GM21423 (cell line): ENCODE measurements at regions not wholly inside any gene's neighbourhood (a gene's known extent, or its start where the extent isn't known, plus 50 kb on each side); places are given as distances from the start of the nearest gene placed in this dataset.
A peak's percentile ranks its signal among the peaks of the same experiment; 100 is the strongest.

Source experiments
- ATAC-seq: cut with Tn5 transposase; IDR thresholded peaks from one replicate; pipeline ENCODE4 v1.9.1; 2021; ENCODE audit warnings: mild to moderate bottlenecking, moderate library complexity; ENCODE audit not compliant: unreplicated experiment

DNA sequence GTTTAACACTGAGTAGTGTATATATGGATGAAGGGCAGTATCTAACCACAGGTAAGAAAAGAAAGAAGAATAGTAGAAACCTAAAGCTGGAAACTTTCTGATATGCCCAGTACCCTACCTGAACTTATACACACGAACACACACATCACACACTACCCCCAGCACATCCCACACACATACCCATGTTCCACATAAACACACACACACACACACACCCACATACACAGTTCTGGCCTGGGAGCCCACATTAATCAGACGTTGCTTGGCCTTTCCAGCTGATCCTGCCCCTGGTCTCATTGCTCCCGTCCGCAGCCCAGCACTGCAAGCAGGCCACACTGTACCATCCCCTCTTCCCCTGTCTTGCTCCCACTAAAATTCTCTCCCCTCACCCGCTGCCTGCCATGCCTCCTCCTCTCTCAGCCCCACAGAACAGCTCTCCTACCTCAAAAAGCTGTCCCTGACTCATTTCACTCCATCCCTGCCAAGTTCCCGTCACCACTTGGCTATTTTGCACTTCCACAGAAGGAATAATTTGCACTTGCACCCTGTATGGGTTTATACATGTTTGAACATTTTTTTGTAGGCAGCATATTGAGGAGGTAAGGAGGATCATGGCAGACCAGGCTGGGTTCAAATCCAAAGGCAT lies 185.8 kb upstream of the PPP2R3A start:
- no peak for ATAC-seq

DNA sequence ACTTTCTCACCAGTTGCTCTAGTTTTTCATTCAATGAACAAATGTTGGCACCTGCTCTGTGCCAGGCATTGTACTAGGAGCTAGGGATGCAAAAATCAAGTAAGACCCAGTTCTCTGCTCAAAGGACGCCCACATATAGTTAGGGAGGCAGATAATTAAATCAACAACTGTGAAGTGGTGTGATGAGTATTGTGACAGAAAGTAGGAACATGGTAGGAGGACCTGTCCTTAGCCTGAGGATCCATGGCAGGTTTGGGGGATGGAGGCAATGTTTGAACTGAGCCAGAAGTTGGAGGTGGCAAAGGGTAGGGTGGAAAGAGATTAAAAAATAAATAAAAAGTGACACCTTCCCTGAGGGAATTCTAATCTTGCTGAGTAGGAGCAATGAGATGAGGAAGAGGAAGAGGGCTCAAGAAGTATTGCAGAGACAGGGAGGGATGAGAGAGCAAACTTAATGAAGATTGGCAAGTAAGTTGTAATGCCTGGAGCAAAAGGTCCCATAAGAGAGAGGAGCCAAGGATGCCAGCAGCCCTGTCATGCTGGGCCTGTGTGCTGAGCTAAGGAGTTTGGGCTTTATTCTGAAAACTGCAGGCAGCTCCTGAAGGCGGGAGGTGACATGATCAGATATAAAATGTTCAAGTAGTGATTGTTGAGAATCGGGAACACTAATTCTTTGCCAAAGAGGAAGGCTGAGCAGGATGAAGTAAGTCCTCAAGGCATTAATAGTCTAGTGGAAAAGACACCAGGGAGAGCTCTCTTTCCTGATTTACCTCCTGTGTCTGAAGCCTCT lies 184.3 kb upstream of the PPP2R3A start:
- no peak for ATAC-seq

GRCh38 chr3:135784557-135784956 lies 181.0 kb upstream of the PPP2R3A start:
- peak; percentile 86 for ATAC-seq

DNA sequence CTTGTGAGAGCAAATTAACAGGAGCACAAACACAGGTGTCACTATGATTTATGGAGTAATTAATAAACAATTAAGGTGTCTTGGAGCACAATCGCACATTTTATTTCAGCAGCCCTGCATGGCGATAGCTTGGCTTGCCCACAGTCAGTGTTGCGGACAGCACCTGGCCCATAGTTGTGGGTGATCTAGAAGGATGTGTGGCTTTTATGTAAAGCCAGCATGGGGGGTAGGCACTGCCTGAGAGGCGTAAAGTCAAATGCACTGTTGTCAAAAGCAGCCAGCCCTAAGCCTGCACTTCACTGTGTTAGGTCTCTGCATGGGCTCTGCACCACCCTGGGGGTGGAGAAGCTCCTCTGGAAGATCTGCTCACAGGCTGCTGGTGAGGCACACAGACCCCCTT lies 177.4 kb upstream of the PPP2R3A start:
- no peak for ATAC-seq

- ATAC-seq = no peak
These were observed 176.6 kb upstream of the PPP2R3A start for GRCh38 chr3:135788978-135789377.

DNA sequence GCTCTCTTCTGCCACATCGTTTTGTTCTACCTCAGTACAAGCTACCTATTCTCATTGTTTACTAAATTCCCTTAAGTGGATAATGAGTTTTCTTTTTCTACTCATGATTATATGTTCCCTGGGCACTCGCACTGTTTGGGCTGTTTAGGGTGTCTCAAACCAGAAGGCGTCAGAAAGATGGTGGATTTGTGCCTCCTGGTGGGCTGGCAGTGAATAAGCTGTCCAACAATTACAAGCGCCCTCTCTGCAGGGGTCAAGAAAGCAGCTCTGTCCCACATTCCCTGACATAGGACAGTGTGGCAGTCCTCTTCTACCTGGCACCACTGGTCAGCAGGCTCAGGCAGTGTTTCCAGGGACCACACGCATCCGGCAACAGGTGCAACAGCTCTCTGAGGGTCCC lies 173.4 kb upstream of the PPP2R3A start:
- ATAC-seq = no peak

DNA sequence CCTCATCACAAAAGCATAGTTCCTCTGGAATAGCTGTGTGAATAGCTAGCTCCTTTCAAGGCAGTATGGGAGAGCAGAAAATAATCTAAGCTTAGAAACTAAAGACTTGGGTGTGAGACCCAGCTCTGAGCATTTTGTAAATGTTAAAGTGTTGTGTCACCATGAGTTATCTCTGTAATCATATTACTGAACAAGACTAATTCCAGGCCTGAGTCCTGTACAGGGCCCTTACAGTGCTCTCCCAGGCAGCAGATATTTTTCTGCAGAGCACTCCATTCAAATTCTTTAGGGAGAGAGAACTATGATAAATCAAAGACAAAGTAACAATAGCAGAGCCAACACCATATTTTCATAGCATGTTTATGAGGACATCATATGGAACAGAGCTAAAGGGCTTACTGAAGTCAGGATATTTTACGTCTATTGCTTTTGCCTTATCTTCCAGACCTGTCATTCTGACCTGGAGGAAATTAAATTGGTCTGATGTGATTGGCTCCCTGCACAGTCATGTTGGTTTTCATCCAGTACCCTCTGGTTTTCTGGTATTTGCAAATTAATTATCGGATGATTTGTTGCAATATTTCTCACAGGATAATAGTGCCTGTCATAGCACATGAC lies 172.6 kb upstream of the PPP2R3A start:
- no peak for ATAC-seq

- ATAC-seq = no peak
These were observed 165.4 kb upstream of the PPP2R3A start for GRCh38 chr3:135800071-135800549.

DNA sequence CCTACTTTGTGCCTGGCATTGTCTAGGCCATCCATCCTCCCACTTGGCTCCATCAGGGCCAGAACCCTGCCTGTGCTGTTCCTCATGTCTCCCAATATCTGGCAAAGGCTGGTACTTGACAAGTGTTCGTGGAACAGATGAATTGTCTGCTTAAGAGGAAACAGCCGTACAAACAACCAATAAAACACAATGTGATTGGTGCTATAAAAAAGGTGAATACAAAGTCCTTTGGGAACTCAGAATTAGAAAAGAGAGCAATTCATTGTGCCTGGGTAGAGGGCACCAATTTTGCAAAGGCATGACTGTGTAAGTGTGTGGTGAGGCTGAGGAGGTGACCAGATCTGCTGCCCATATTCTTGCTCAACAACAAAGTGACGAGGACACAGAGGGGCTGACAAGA lies 164.5 kb upstream of the PPP2R3A start:
- ATAC-seq = no peak

- ATAC-seq = no peak
These were observed 163.4 kb upstream of the PPP2R3A start for GRCh38 chr3:135802171-135802570.

GRCh38 chr3:135803028-135803692 lies 162.4 kb upstream of the PPP2R3A start:
- ATAC-seq = no peak

GRCh38 chr3:135805752-135806151 lies 159.8 kb upstream of the PPP2R3A start:
- no peak for ATAC-seq

DNA sequence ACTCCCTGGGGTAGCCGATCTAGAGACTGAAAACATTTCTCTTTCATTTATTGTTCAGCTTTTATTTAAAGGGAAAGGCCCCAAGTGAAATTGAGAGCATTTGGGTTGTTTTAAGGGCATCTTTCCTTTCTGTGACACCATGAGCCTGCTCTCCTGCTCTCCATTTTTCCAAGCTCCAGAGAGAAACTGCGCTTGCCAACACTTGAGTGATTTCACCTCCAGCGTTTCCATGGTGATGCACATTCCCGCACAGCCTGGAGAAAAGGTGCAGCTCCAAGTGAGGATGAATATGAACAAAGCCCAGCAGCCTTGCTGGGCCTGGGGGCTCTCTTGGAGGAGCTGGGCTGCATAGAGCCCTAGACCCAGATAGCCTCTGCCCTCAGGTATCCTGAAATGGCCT lies 159.2 kb upstream of the PPP2R3A start:
- no peak for ATAC-seq

- ATAC-seq = no peak
These were observed 157.6 kb upstream of the PPP2R3A start for GRCh38 chr3:135807879-135808278.

DNA sequence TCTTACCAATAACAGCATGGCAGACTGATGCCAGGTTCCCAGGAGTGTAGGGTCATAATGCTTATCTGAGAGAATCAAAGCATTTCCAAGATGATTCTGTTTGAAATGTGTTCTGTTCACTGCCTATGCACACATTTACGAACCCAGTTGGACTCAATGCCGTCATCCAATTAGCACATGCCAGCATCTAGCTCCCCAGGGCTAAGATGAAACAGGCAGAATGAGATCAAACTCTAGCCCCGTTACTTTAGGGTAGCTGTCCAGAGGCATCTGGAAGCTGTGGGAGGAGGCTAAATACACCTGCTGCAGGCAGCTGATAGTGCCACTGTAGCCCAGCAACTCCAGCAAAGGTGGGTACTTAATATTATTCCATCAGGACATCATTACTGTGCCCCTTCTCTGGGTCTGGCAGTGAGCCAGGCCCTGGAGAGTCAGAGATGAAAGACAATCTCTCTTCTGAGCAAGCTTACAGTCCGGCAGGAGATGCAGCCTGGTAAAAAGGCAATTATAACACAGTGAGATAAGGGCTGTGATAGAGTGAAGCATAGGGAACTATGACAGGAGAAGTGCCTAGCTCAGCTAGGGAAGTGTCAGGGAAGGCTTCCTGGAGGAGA lies 156.4 kb upstream of the PPP2R3A start:
- ATAC-seq = no peak

DNA sequence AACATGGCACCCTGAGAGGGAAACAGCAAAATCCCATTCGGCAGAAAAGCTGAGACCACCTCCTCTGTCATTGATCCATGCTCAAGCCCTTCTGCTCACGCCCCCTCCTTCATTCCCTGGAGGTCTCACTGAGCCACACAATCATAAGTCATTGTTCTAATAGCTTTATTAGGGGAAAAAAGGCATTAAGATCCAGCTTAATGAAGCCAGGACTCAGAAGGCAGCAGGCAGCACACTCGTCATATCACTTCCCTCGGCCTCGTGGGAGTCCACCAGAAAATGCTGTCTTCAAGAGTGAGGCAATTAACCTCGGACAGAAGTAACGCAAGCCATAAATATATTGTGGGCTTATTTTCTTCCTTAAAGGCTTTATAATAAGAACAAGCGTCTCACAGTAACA lies 153.9 kb upstream of the PPP2R3A start:
- no peak for ATAC-seq

GRCh38 chr3:135812057-135812456 lies 153.5 kb upstream of the PPP2R3A start:
- ATAC-seq = no peak

DNA sequence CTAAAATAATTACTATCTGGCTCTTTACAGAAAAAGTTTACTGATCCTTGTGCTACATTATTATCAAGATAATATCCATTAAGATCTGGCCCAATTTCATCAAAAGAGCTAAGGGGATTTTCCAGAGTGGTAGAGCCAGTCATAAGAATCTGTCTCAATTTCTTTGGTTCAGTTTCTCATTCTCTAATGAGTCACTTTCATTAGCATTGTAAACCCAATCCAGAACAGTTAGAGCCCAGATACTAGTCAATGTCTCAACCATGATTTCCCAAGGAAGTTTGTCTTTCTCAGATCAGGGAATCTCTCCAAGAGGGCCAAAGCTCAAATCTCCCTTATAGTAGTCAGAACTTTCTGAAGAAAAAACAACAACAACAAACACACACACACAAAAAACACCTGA lies 131.1 kb upstream of the PPP2R3A start:
- ATAC-seq = no peak

DNA sequence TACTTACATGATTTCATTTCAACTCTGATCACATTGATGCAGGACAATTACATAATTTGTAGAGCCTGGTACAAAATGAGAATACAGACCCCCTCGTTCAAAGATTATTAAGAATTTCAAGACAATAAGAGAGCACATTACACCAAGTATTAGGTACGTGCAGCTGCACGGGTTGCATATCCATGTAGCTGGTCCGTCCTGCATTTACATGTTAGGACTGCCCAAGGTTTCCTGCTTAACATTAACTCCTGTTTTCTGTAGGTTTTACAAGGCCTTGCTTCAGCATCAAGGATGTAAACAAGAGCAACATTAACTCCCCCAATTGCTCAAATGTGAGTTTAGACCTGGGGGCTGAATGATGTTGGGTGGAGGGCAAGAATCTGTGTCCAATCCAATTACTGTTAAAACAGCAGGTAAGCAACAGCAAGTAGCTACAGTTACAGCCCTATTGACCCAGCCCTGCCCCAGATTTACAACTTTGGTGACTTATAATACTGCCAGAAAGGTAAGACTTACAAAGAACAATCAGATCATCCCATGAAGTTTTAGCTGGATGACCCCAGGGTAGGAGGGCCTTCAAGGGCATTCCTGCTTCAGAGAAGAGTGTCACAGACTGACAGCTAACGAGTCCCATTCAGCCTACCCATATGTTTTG lies 127.4 kb upstream of the PPP2R3A start:
- ATAC-seq = no peak

GRCh38 chr3:135840436-135840835 lies 125.1 kb upstream of the PPP2R3A start:
- no peak for ATAC-seq

DNA sequence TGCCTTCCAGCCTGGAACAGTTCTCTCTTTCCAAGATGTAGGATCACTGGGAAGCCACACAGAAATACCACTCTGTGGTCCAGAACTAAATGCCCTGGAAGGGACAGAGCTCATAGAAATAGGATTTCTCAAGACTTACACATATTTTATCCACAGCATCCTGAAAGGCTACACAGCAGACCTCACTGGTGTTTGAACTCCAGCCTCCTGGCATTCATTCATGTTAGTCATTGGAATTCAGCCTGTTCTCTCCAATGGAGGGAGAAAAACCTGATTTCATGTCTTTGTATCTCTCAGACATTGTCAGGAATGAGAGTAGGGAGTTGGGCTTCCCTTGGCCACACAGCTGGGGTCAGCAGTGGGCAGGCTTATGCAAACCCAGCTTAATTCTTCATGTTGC lies 121.1 kb upstream of the PPP2R3A start:
- ATAC-seq = no peak
